CD4-positive, alpha-beta T cell treated with Interleukin-12 subunit alpha and Interleukin-12 subunit beta, for 1 hour (primary cell): ENCODE measurements at regions not wholly inside any gene's neighbourhood (a gene's known extent, or its start where the extent isn't known, plus 50 kb on each side); places are given as distances from the start of the nearest gene placed in this dataset.
"Not testable (repeated sequence)": the region's sequence is repeated elsewhere in the genome, so short reads cannot be mapped to it uniquely, and the experiment has no call there.

Experiments
- DNase-seq: peaks from one replicate; pipeline ENCODE4 v3.0.0-alpha.2; 2020

DNA sequence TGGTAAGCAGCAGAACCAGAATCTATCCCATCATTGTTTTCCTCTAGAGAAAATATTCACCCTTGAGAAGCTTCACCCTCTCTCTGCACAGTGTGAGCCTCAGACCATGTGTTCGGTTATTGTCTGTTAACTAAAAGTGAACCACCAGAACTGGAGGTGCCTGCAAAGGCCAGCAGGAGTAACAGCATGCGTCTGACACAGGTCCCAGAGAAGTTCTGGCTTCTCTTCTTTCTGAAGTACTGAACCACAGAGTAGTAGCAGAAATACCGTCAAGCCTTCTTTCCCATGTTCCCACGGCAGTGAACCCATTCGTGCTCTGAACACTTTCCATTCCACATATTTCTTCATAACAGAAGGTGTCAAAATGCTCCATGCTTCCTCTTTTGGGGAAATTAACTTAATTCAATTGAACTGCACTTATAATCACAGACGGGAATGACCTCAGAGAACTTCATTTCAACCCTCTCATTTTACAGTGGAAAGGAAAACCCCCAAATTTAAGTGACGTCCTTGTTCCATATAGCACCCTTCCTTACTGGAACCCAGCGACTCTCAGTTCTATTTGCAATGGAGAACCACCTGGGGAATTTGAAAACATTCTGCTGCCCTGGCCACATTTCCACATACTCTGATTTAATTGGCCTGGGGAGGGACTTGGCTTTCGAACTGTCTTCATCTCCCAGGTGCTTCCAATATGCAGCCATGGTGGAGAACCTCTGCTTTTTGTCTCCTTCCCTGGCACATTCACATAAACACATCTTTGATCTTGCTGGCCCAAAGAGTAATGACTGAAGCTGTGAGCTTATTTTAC, 519.1 kb downstream of the RNF144A start:
- no peak for DNase-seq

DNA sequence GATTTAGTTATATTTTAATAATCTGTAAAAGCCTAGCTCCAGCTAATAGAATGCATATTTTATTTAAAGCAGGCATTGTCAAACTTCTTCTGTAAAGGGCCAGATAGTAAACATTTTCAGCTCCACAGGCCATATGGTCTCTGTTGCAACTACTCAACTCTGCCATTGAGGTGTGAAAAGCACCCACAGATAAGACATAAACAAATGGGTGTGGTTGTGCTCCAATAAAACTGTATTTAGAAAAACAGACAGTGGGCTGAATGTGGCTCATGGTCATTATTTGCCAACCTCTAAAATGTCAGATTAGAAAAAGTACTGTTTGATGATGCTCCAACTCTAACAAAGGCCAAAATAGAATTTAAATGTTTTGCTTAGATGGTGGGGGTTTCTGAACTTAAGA, 519.9 kb downstream of the RNF144A start:
- DNase-seq: peak; percentile 30

DNA sequence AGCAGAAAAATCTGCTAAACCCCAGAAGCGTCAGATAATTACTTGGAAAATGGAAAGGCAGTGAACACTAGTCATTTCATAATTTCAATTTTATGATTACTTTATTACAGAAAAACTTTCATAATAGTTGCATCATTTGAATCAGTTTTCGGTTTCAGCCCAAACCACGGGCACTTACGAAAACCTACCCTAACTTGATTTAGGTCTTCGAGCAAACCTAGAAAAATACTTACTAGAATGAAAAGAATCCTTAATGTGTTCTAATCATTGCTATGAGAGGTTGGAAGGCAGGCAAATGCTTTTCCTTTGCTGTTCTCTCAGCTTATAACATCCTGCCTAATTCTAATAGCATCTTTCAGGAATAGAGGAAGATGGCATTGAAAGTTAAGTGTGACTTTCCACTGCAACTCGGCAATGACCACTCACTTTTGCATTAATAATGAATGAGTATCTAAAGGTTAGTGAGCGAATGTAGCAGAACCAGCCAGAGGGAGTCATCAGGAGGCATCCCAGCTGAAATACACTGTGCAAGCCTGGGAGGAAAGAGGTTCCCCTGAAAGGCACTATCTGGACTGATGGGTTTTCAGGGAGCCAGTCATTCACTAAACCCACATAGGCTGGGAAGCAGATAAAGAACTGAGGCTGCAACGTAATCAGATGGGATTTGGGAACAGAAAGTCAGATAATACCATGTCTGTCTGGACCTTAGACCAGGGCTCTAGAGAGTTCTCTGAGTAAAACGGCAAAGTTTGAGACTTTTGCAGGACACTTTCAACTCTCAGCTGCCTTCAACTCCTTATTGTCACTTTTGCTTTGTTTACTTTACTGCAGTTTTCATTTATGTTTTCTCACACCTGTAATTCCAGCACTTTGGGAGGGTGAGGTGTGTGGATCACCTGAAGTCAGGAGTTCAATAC, 520.8 kb downstream of the RNF144A start:
- no peak for DNase-seq

DNA sequence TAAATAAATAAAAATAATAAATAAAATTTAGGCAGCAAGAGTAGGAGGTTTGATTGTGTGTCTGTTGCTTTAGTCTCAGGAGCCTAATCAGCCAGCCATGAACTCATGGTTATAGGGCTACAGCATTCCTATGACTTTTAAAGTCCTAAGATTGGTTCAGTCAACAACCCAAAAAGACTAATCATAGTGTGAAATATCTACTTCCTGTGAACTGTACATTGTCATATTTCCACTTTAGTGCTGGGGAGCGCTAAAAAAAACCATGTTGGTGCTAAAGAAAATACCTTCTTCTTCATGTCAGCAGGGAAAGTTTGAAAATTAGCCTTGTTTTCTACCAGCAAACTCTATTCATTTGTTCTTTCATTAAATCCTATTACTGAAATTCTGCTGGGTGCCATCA, 521.6 kb downstream of the RNF144A start:
- no peak for DNase-seq

DNA sequence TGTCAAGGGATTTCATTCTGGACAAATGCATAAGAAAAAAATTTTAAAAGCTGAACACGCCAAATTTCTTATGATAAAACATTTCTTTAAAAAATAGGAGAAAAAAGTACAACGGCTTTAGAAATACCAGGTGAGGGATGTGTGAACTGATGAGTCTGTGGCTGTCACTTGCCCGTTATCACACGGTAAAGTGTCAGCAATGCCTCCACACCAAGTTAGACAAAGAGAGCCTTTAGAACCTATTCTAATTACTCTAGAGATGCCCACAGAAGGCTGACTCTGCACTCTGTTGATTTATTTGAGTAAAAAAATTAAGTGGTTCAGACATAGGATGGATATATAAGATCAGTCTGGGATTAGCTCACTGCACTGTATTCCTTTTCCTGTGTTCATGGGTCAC, 523.8 kb downstream of the RNF144A start:
- no peak for DNase-seq

DNA sequence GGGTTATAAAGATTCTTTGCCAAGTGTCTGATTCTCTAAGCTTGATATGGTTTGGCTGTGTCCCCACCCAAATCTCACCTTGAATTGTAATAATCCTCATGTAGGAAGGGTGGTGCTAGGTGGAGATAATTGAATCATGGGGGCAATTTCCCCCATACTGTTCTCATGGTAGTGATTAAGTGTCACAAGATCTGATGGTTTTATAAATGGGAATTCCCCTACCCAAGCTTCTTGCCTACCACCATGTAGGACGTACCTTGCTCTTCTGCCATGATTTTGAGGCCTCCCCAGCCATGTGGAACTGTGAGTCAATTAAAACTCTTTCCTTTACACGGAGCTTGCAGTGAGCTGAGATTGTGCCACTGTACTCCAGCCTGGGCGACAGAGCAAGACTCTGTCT, 524.6 kb downstream of the RNF144A start:
- DNase-seq: not testable (repeated sequence)

DNA sequence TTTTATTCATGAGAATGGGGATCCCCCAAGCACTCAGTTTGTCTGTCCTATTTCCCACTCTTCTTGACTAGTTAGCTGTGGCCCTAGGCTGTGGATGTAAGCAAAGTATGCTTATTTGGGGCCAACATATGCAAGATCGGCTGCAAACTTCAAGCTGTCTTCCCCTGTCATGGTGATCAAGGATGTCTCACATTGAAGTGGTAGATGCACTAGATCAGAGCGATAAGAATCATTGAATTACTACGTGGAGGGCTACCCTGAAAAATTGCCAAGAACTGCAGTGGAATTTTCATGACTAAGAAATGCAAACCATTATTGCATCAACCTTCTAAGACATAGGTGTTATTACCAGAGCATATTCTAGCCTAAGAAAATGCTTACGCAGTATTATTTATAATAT, 527.4 kb downstream of the RNF144A start:
- no peak for DNase-seq

DNA sequence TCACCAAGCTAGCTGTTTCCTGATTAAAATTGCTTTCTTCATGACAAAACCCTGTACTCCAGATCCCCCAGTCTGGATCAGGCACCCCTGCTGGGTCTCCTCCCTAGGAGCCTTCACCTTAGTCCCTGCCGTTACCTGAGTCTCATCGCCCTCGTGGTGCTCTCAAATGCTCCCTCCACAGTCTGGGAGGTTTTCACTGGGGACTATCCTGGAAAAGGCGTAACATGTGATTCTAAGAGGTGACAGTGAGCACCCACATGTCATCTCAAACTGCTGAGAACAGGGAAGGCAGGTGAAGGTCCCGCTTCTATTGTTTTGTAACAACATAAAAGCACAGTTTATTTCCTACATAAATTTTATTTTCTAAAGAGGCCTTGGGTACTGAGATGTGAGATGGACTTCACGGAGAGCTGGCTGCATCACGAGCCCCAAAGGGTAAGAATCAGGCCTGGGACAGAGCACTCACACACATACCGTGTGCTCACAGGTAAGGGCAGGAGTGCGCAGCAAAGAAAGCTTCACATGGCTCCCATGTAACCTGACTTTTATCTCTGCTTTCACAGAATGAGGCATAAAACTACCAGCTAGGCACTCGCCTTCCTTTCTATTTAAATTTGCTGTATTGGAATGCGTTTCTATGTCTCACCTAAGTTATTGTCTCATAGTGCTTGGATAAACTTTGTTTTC, 531.5 kb downstream of the RNF144A start:
- DNase-seq: no peak

DNA sequence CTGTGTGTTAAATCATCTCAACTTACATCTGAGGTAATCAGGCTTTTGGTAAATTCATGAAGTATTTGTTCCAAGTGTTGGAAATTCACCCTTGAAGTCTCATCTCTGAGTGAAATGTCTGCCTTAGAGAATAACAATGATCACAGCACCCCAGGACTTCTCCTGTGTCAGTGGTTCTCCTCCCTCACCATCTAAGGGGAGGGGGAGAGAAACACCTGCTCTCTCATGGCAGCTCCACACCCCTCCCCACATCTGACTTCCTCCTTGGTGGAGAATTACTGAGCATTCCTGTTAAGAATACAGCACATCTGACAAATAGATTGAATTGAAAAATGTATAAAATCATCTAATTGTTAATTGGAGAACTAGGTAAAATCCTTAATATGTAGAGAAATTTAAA, 532.1 kb downstream of the RNF144A start:
- DNase-seq: no peak

DNA sequence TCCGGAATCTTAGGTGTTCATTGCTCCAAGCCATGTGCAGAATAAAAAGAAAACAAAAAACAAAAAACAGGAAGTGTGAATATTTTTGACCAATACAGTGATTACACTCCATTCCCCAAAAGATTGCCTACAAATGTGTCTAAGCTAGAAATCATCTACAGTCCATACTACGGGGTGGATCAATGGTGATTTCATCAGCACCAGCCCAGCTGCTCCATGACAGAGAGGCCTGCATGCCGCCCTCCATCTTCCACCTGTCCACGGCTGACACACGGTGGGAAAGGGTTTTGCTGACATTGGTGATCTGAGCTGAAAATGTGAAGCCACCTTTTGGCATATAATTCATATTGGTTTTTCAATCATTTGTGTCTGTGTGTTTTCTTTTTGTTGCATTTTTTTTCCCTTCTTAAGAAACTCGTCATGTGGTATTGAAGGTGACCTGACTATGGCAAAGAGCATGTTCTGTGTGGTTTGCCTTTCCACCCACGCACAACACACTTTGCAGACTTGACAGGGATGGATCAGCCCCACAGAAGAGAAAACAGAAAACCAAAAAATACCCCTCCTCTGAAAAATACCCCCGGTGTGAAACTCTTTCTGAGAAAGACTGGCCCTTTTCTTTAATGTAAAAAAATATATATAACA, 533.1 kb downstream of the RNF144A start:
- DNase-seq: peak; percentile 50

DNA sequence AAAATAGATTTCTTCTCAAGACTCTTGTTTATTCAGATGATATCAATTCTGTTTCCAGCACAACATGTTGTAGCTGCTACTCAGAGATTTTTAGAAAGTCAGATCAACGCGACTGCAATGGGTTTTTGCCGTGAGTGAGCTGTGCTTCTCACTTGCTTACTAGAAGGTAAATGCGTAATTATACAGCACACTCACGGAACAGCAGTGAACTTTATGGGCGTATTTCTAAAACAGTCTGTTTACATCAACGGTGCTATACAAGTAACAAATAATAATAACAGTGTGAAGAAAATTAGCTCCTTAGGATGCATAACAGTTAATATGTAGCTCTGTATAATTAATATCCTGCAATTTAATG, 533.6 kb downstream of the RNF144A start:
- no peak for DNase-seq

DNA sequence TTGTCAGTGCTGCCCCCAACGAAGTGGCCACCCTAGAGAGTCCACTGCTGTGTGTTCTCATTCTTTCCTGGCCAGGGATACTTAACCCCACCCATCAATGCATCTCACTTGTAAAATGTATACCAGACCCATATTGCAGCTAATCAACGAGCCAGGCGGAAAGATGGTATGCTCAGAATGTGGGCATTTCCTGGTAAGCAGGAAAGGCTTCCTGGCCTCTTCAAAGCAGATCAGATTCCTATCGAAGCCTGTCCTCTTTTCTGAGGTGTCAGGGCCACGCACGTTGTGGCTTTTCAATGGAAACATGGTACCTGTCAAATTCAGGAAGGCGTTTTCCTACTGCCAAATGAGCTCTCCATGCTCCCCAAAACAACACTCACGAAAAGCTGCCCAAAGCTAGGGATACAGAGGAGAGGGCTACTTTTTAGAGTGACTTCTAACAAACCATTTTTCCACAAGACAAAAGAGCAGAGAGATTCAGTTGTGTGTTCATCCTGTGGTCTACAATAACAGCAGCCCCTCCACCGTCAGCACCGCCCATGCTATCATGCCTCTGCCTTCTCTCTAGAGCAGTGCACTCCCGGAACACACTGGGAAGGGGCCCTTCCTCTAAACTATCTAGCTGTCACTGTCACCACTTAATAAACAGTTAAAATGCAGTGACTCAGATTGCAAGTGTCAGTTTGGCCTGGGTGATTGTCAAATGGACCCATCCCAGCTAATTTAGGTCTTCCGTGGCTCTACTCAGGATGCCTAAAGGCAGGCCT, 535.1 kb downstream of the RNF144A start:
- no peak for DNase-seq

DNA sequence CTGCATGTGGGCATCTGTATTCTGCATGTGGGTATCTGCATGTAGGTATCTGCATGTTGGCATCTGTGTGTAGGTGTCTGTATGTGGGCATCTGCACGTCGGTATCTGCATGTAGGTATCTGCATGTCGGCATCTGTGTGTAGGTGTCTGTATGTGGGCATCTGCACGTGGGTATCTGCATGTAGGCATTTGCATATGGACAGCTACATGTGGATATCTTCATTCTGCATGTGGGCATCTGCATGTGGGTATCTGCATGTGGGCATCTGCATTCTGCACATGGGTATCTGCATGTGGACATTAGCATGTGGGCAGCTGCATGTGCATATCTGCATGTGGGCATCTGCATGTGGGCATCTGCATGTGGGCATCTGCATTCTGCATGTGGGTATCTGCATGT, 537.4 kb downstream of the RNF144A start:
- DNase-seq: no peak

DNA sequence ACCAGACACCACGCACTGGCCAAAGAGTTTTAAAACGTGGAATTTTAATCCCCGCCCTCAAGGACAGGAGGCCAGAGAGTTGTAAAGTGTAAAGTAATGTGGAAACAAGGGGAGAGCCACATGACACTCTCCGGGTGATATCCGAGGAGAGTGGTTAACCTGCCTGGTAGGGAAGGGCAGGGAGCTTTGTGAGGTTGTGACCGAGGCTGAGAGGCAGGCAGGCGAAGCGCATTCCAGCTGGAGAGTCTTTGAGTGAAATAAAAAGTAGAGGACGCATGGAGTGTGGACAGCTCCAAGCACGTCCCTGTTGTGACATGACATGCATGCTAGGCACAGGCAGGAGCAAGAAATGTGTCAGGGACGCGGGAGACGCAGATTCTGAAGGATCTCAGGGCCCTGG, 539.5 kb downstream of the RNF144A start:
- no peak for DNase-seq

DNA sequence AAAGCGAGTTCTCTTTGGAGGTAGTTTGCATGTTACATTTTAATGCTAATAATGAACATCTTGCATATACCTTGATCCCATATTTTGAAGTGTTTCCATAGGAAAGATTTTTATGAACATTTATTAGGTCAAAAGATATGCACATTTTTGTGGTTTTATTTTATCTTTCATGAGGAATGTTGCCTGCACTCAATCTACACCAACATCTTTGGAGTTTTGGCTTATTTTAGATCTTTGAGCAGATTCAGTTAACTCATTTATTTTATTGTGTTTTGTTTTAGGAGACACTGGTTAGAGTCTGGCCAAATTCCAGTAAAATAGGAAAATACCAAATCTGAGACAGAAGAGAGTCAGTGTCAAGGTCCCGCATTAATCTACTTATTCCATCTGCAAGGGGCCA, 540.9 kb downstream of the RNF144A start:
- no peak for DNase-seq

DNA sequence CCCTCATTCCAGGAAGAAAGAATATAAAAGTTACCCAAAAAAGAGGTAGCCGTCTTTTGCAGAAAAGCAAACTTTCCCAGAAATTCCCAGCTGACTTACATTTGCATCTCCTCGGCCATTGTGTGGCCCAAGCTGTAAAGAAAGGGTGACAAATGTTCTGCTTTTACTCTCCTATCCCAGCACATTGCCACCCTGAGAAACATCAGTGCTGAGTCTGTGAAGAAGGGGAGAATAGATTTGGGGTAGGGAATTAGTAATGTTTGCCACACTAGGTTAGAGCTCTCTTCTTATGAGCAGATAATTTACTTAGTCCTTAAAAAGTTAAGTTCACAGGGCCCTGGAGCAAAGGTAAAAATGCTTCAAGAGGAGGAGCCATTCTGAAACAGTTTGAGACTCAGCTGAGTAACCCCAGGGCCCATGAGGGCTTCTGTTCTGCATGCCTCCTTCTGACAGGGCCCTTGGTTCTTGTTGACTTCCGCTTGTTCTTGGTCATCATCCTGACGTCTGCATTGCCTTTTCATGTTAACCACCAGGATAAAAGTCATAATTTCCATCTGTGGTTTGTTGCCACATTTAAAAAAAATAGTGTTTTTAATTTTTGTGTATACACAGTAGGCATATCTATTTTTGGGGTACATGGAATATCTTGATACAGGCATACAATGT, 550.7 kb downstream of the RNF144A start:
- peak; percentile 50 for DNase-seq

DNA sequence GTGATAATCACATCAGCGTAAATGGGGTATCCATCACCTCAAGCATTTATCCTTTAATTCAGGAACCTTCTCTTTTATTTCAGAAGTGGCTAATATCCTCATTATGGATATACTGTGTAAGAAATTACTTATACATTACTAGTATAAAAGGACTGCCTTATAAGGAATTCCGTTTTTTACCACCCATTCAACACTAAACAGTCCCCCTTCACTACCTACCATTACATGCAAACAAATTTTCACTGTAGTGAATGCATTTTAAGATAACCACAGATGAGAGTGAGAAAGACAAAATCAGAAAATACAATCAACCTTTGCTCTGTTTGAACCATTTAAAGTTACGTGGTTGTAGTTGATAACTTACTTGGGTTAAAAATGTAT, 551.2 kb downstream of the RNF144A start:
- no peak for DNase-seq

DNA sequence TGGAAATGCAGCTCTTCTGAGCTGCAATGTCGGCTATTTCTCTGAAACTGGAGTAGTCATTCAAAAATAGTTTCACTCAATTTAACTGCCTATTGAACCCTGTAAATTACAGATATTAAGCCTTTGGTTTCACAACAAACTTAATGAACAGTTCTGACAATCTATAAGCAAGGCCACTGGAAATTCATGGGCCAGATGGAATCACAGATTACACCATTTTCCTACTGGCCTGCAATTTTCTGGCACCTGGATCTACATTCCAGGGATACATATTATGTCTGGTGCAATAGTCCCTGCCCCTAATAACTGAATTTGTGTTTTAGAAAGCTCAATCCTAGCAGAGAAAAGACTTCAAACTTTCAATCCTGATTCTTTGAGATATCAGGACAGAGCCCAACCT, 551.7 kb downstream of the RNF144A start:
- no peak for DNase-seq

DNA sequence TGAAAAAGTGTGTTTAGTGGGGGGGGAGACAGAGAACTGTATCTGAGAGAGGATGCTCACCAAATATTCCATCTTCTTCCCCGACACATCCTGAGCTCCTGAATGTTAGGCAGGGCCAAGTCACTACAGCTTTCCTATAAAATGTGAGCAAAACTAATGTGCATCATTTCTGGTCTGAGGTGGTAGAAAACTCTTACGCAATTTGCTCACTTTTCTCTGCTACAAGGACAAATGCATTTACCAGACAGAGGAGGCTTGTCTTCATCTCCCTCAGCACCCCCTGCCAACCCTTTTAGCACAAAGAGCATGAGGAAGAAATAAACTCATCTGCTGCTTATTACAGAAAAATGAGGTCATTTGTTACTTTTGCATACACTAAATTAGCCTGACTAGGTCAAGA, 554.0 kb downstream of the RNF144A start:
- DNase-seq: no peak

DNA sequence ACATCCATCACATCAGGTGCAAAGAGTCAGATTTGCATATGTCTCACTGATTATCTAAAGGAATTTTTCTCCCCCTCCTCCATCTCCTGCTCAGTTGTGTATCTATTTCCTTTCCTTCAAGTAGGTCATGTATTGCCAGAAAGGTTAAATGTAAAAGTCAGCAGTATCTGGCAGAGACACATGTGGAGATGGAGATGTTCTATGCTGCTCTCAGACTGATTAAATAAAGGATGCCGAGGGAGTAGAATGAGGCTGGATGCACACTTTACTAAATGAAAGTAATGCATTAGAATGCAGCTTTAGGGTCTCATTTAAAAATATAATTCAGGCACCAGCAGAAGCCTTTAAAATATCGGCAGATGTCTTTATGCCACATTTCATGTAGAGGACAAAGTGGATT, 555.3 kb downstream of the RNF144A start:
- DNase-seq: no peak

DNA sequence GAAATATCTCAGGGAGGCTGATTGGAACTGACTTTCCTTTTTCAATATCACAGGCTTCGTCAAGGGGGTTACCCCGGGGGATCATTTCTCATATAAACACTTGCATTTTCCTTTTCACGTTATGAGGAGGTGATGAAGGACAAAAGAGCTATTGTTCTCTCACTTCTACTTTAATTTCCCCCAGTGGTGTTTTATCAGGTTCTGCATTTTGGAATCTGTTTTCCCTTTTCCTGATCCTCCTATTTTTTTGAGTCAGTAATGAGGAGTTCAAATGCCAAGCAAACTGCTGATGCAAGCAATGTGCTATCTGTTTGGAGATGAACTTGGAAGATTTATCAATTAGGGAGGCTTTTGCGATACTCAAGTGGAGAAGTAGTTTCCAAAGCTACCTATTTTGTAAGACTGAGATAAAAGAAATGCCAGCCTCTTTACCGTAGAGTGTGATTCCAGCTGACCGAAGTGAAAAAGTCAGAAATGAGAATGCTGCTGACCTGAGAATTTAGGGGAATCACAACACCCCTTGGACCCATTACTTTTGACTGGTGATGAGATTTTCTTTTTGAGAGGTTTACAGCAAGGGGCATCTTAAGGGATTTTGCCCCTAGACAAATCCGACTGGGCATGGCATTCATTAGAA, 556.0 kb downstream of the RNF144A start:
- no peak for DNase-seq
